IPS-NIHi7 (cell line): ENCODE measurements at regions not wholly inside any gene's neighbourhood (a gene's known extent, or its start where the extent isn't known, plus 50 kb on each side); places are given as distances from the start of the nearest gene placed in this dataset.

Experiments used
- DNase-seq: peaks from one replicate; pipeline ENCODE4 v3.0.0; 2012; ENCODE audit warnings: mixed read lengths; ENCODE audit errors: extremely low spot score

GRCh38 chr9:107064378-107064777 is 201.4 kb downstream of the ZNF462 start:
- DNase-seq = no peak

- DNase-seq = no peak
Observed at GRCh38 chr9:107065549-107065948, 202.6 kb downstream of the ZNF462 start.

- DNase-seq = no peak
Observed at GRCh38 chr9:107067739-107068416, 204.9 kb downstream of the ZNF462 start.

- no peak for DNase-seq
Observed at GRCh38 chr9:107068581-107068980, 205.6 kb downstream of the ZNF462 start.

GRCh38 chr9:107070586-107070985 is 207.6 kb downstream of the ZNF462 start:
- no peak for DNase-seq

GRCh38 chr9:107078061-107078460 is 205.0 kb upstream of the RAD23B start:
- no peak for DNase-seq

- DNase-seq = no peak
Observed at GRCh38 chr9:107079589-107079988, 203.5 kb upstream of the RAD23B start.

GRCh38 chr9:107080130-107080529 is 202.9 kb upstream of the RAD23B start:
- no peak for DNase-seq

GRCh38 chr9:107086460-107086859 is 196.6 kb upstream of the RAD23B start:
- DNase-seq = no peak

- no peak for DNase-seq
Observed at GRCh38 chr9:107087222-107087621, 195.9 kb upstream of the RAD23B start.

GRCh38 chr9:107090218-107090617 is 192.9 kb upstream of the RAD23B start:
- DNase-seq = no peak

- DNase-seq = no peak
Observed at GRCh38 chr9:107093365-107094060, 189.6 kb upstream of the RAD23B start.

- no peak for DNase-seq
Observed at GRCh38 chr9:107094370-107094769, 188.7 kb upstream of the RAD23B start.

GRCh38 chr9:107100591-107100990 is 182.5 kb upstream of the RAD23B start:
- no peak for DNase-seq

GRCh38 chr9:107102011-107102410 is 181.1 kb upstream of the RAD23B start:
- DNase-seq = no peak

GRCh38 chr9:107103621-107104020 is 179.5 kb upstream of the RAD23B start:
- no peak for DNase-seq

- no peak for DNase-seq
Observed at GRCh38 chr9:107105784-107106183, 177.3 kb upstream of the RAD23B start.

GRCh38 chr9:107106416-107106815 is 176.7 kb upstream of the RAD23B start:
- no peak for DNase-seq

- DNase-seq = no peak
Observed at GRCh38 chr9:107108342-107109130, 174.5 kb upstream of the RAD23B start.

GRCh38 chr9:107109324-107109723 is 173.8 kb upstream of the RAD23B start:
- DNase-seq = no peak

GRCh38 chr9:107110153-107110552 is 172.9 kb upstream of the RAD23B start:
- no peak for DNase-seq

GRCh38 chr9:107112707-107113243 is 170.3 kb upstream of the RAD23B start:
- DNase-seq = no peak
